Gastrocnemius medialis (tissue), 4 donors: ENCODE measurements at regions not wholly inside any gene's neighbourhood (a gene's known extent, or its start where the extent isn't known, plus 50 kb on each side); places are given as distances from the start of the nearest gene placed in this dataset.

ENCODE experiments used
- ATAC-seq, 2 donors: fragments of 150-250 bp; one replicate each; pipeline ENCODE4 v1.9.1; 2016
- DNase-seq, 2 donors: peaks; one replicate each; pipeline ENCODE4 v3.0.0-alpha.2; 2019
- H3K27ac ChIP-seq, 4 donors: fragments of 200-600 bp; sonication (generic); 1 replicate in 1 of 4; 2 replicates in 3 of 4; pipeline ENCODE4 v1.5.1; 2016 to 2018; ENCODE audit warnings: mild to moderate bottlenecking in 2 of 4, moderate library complexity in 1 of 4
- H3K27me3 ChIP-seq, 3 donors: fragments of 200-600 bp; sonication (generic) in 2 of 3; 1 replicate in 1 of 3; 2 replicates in 2 of 3; pipeline versions ENCODE4 v1.5.1 to v1.6.0; 2016 to 2019; ENCODE audit warnings: mild to moderate bottlenecking in 1 of 3, moderate library complexity in 1 of 3
- H3K36me3 ChIP-seq, 2 donors: fragments of 200-600 bp; sonication (generic) in 1 of 2; one replicate each; pipeline ENCODE4 v1.5.1; 2017 to 2018
- H3K4me1 ChIP-seq, 2 donors: fragments of 200-600 bp; sonication (generic) in 1 of 2; one replicate each; pipeline ENCODE4 v1.5.1; 2016 to 2017; ENCODE audit warnings: mild to moderate bottlenecking in 2 of 2
- H3K4me3 ChIP-seq, 4 donors: fragments of 200-600 bp; sonication (generic) in 3 of 4; 1 replicate in 1 of 4; 2 replicates in 3 of 4; pipeline ENCODE4 v1.5.1; 2016 to 2019; ENCODE audit warnings: mild to moderate bottlenecking in 2 of 4
- H3K9me3 ChIP-seq, 3 donors: fragments of 200-600 bp; sonication (generic) in 2 of 3; 1 replicate in 1 of 3; 2 replicates in 2 of 3; pipeline ENCODE4 v1.5.1; 2016 to 2019
- CTCF ChIP-seq, 5 experiments: fragments of 450-650 bp in 3 of 5; fragments of 200-600 bp in 2 of 5; sonication (generic) in 2 of 5; IDR thresholded peaks in 4 of 5; conservative IDR thresholded peaks in 1 of 5; 1 replicate in 4 of 5; 2 replicates in 1 of 5; pipeline ENCODE4 v1.5.1; 2016 to 2019; ENCODE audit warnings: antibody characterized with exemption in 5 of 5, mild to moderate bottlenecking in 3 of 5, moderate library complexity in 3 of 5
- POLR2A ChIP-seq, 2 donors: fragments of 450-650 bp; IDR thresholded peaks; one replicate each; pipeline ENCODE4 v1.6.1; 2017; ENCODE audit warnings: antibody characterized with exemption in 2 of 2, mild to moderate bottlenecking in 2 of 2, moderate library complexity in 2 of 2
- in situ Hi-C, 4 donors: fragments of 200-750 bp; cut with MboI; loops; one replicate each; pipeline versions ENCODE4 v1.15.0 to v1.8.0; 2017; ENCODE audit warnings: low sequenced_read_pairs in 4 of 4
- intact Hi-C: fragments of 100-400 bp; cut with DNase I; formaldehyde crosslinking; loops from one replicate; pipeline ENCODE4 v1.15.1; 2023; ENCODE audit warnings: low total_unique reads

GRCh38 chr6:44721954-44722578 is 334.6 kb downstream of the CDC5L start:
- TF ChIP-seq CTCF (IDR thresholded peaks at IDR 0.05 in 4 of 5, conservative IDR thresholded peaks at IDR 0.05 in 1 of 5): no peak
- TF ChIP-seq POLR2A (IDR thresholded peaks at IDR 0.05): no peak
- no peak overlapping the region for H3K27ac ChIP-seq
- H3K36me3 ChIP-seq: no peaks in the 10 kb centered on the region
- no peaks in the 10 kb centered on the region for H3K4me1 ChIP-seq
- H3K9me3 ChIP-seq: no peaks in the 10 kb centered on the region
- no peaks in the 10 kb centered on the region for H3K27me3 ChIP-seq
- intact Hi-C loops: no loop called here
- no peak overlapping the region for H3K4me3 ChIP-seq
- in situ Hi-C loops: no loop called here
- ATAC-seq (peak in 1 of 2 donors; percentile 39), DNase-seq (no peak)

- Histone ChIP-seq H3K36me3 (no peaks in the 10 kb centered on the region), H3K27me3 (no peaks in the 10 kb centered on the region), H3K9me3 (no peaks in the 10 kb centered on the region), H3K4me3 (no peak overlapping the region), H3K27ac (no peak overlapping the region), H3K4me1 (no peaks in the 10 kb centered on the region)
- intact Hi-C loops: no loop called here
- TF ChIP-seq POLR2A (IDR thresholded peaks at IDR 0.05): no peak
- DNase-seq: no peak
- no peak for ATAC-seq
- in situ Hi-C loops: no loop called here
Measured at GRCh38 chr6:44722736-44723135, 335.2 kb downstream of the CDC5L start.

GRCh38 chr6:44723439-44724197 is 336.1 kb downstream of the CDC5L start:
- no peaks in the 10 kb centered on the region for H3K36me3 ChIP-seq
- H3K27me3 ChIP-seq: no peaks in the 10 kb centered on the region
- no peak overlapping the region for H3K27ac ChIP-seq
- H3K9me3 ChIP-seq: no peaks in the 10 kb centered on the region
- in situ Hi-C loops: no loop called here
- TF ChIP-seq CTCF (IDR thresholded peaks at IDR 0.05 in 4 of 5, conservative IDR thresholded peaks at IDR 0.05 in 1 of 5) (no peak), POLR2A (IDR thresholded peaks at IDR 0.05) (no peak)
- ATAC-seq (no peak), DNase-seq (no peak)
- H3K4me1 ChIP-seq: no peaks in the 10 kb centered on the region
- H3K4me3 ChIP-seq: no peak overlapping the region
- intact Hi-C loops: no loop called here

GRCh38 chr6:44725070-44725469 is 337.6 kb downstream of the CDC5L start:
- Histone ChIP-seq H3K4me1 (no peaks in the 10 kb centered on the region), H3K36me3 (no peaks in the 10 kb centered on the region), H3K27ac (no peak overlapping the region), H3K9me3 (no peaks in the 10 kb centered on the region), H3K27me3 (no peaks in the 10 kb centered on the region), H3K4me3 (no peak overlapping the region)
- intact Hi-C loops: no loop called here
- in situ Hi-C loops: no loop called here
- DNase-seq (no peak), ATAC-seq (no peak)
- no peak for TF ChIP-seq POLR2A (IDR thresholded peaks at IDR 0.05)
- TF ChIP-seq CTCF (IDR thresholded peaks at IDR 0.05 in 4 of 5, conservative IDR thresholded peaks at IDR 0.05 in 1 of 5): no peak

- intact Hi-C loops: no loop called here
- in situ Hi-C loops: no loop called here
- H3K36me3 ChIP-seq: no peaks in the 10 kb centered on the region
- no peak for TF ChIP-seq CTCF (IDR thresholded peaks at IDR 0.05 in 4 of 5, conservative IDR thresholded peaks at IDR 0.05 in 1 of 5)
- TF ChIP-seq POLR2A (IDR thresholded peaks at IDR 0.05): no peak
- DNase-seq (no peak), ATAC-seq (no peak)
- H3K9me3 ChIP-seq: no peaks in the 10 kb centered on the region
- H3K4me3 ChIP-seq: no peak overlapping the region
- no peak overlapping the region for H3K27ac ChIP-seq
- H3K27me3 ChIP-seq: no peaks in the 10 kb centered on the region
- peaks cover 0 to 11% of the 10 kb centered on the region in 2 donors for H3K4me1 ChIP-seq
Measured at GRCh38 chr6:44727651-44728630, 340.4 kb downstream of the CDC5L start.
